Adrenal gland (tissue), 9 donors: ENCODE measurements at regions not wholly inside any gene's neighbourhood (a gene's known extent, or its start where the extent isn't known, plus 50 kb on each side); places are given as distances from the start of the nearest gene placed in this dataset.
"Not testable (repeated sequence)": the region's sequence is repeated elsewhere in the genome, so short reads cannot be mapped to it uniquely, and the experiment has no call there.

Experiments
- DNase-seq, 7 donors: peaks; one replicate each; pipeline ENCODE4 v3.0.0-alpha.2; 2019 to 2020
- H3K27ac ChIP-seq, 5 donors: fragments of 200-600 bp; sonication (generic) in 4 of 5; 1 replicate in 3 of 5; 2 replicates in 2 of 5; pipeline versions ENCODE4 v1.5.1 to v1.8.0; 2016 to 2020; ENCODE audit warnings: mild to moderate bottlenecking in 1 of 5
- H3K27me3 ChIP-seq: fragments of 200-600 bp; 2 replicates; pipeline ENCODE4 v1.8.0; 2021
- H3K36me3 ChIP-seq, 2 donors: fragments of 200-600 bp; replicated peaks in 1 of 2; 1 replicate in 1 of 2; 2 replicates in 1 of 2; pipeline versions ENCODE4 v1.5.1 to v1.8.0; 2018 to 2022
- H3K4me1 ChIP-seq, 2 donors: fragments of 200-600 bp; replicated peaks in 1 of 2; 1 replicate in 1 of 2; 2 replicates in 1 of 2; pipeline versions ENCODE4 v1.5.1 to v1.8.0; 2018 to 2021
- H3K4me3 ChIP-seq, 4 donors: fragments of 200-600 bp; sonication (generic) in 3 of 4; one replicate each; pipeline ENCODE4 v1.5.1; 2016 to 2018
- H3K9me3 ChIP-seq, 3 donors: fragments of 200-600 bp; sonication (generic) in 1 of 3; replicated peaks in 1 of 3; 1 replicate in 2 of 3; 2 replicates in 1 of 3; pipeline versions ENCODE4 v1.5.1 to v1.8.0; 2016 to 2021
- POLR2A ChIP-seq, 2 donors: fragments of 450-650 bp; IDR thresholded peaks; one replicate each; pipeline ENCODE4 v1.6.1; 2017; ENCODE audit warnings: antibody characterized with exemption in 2 of 2, mild to moderate bottlenecking in 2 of 2, moderate library complexity in 1 of 2
- WGBS, 4 donors: extraction: QIAGEN DNeasy Blood & Tissue Kit in 2 of 4; methylation state at CpG; one replicate each; pipeline versions ENCODE4 v1.1.5 to v1.1.7; 2013 to 2017; 5-methylcytosine and 5-hydroxymethylcytosine counted together
- intact Hi-C, 2 donors: fragments of 100-400 bp; cut with DNase I; formaldehyde crosslinking; loops; one replicate each; pipeline versions ENCODE4 v1.14.1 to v1.15.0; 2022 to 2023
- TF ChIP-seq, protein P1 (sequence below), 6 experiments: fragments of 450-650 bp in 4 of 6; fragments of 200-600 bp in 2 of 6; sonication (generic) in 1 of 6; IDR thresholded peaks; 1 replicate in 5 of 6; 2 replicates in 1 of 6; pipeline versions ENCODE4 v1.5.1 to v1.8.0; 2016 to 2021; ENCODE audit warnings: antibody characterized with exemption in 6 of 6, mild to moderate bottlenecking in 2 of 6, moderate library complexity in 1 of 6
- donor health status: healthy with polysubstance abuse.
- donor health status: Bipolar disorder and iron deficiency.
- donor health status: DM: yes; HTN: yes; CAD: no.
- donor health status: DM: no; HTN: no; CAD: no.
- donor health status: DM: no; HTN: no; CAD: no.

DNA sequence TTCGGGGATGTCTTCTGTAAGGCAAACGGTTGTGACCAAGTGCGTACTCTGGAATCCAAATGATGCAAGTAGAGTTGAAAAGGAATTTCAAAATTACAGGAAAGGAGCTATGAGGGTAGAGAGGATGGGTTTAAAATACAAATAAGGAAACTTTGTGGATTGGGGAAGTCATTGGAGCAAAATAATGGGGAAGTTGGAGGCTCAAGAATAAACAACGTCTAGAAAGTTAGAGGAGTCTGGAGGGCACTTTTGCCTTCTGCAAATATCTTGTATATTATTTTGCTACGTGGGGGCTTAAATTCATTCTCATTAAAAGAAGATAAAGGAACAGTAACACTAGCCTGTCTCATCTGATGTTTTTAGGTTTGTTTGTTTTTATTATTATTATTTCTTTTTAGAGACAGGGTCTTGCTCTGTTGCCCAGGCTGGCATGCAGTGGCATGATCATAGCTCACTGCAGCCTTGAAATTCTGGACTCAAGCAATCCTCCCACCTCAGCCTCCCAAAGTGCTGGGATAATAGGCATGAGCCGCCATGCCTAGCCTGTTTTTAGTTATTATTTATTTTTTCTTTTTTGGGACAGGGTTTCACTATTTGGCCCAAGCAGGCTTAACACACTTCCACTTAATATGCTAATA is 55.0 kb upstream of the TNFAIP3 start:
- Histone ChIP-seq H3K36me3 (no peaks in the 10 kb centered on the region), H3K27me3 (no peaks in the 10 kb centered on the region), H3K4me3 (no peak overlapping the region), H3K9me3 (no peaks in the 10 kb centered on the region), H3K27ac (peak overlapping the region in 3 of 5 donors; percentile 36 to 81 (median 53)), H3K4me1 (peaks cover 0 to 10% of the 10 kb centered on the region in 2 donors)
- 69 to 73% (median 70%) methylated on average over 6 of the region's 6 CpGs for WGBS, 4 donors
- TF ChIP-seq, protein P1, sequence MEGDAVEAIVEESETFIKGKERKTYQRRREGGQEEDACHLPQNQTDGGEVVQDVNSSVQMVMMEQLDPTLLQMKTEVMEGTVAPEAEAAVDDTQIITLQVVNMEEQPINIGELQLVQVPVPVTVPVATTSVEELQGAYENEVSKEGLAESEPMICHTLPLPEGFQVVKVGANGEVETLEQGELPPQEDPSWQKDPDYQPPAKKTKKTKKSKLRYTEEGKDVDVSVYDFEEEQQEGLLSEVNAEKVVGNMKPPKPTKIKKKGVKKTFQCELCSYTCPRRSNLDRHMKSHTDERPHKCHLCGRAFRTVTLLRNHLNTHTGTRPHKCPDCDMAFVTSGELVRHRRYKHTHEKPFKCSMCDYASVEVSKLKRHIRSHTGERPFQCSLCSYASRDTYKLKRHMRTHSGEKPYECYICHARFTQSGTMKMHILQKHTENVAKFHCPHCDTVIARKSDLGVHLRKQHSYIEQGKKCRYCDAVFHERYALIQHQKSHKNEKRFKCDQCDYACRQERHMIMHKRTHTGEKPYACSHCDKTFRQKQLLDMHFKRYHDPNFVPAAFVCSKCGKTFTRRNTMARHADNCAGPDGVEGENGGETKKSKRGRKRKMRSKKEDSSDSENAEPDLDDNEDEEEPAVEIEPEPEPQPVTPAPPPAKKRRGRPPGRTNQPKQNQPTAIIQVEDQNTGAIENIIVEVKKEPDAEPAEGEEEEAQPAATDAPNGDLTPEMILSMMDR (IDR thresholded peaks at IDR 0.05) = no peak
- no peak for TF ChIP-seq POLR2A (IDR thresholded peaks at IDR 0.05)
- DNase-seq = no peak
- intact Hi-C loops = no loop called here

DNA sequence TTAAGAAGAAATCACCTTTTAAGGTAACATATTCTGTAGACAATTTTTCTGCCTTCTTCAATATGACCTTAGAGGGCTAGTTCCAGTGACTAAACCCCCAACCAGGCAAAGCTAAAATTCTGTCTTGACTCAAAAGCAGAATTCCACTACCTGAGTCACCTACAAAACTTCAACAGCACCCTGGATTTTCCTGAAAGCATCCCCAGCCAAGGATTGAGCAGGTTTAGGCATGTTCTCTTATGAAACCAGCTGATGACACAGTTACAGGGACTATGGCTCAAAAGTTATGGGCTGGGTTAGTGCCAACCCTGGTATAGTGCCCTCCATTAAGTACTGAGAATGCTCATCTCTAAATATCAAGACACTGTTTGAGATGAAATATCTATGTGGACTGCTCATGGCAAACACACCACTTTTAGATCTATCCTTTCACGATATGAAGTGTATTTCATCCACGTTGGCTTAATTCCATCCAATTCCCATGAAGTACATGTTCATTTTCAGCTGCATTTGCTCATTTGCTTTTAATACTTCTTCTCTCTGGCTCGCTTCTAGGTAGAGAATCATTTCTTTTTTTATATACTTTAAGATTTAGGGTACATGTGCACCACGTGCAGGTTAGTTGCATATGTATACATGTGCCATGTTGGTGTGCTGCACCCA is 53.6 kb upstream of the TNFAIP3 start:
- no peak for DNase-seq
- H3K4me1 ChIP-seq = peaks cover 0 to 10% of the 10 kb centered on the region in 2 donors
- no peaks in the 10 kb centered on the region for H3K9me3 ChIP-seq
- intact Hi-C loops = no loop called here
- no peak for TF ChIP-seq POLR2A (IDR thresholded peaks at IDR 0.05)
- TF ChIP-seq, protein P1 (IDR thresholded peaks at IDR 0.05) = no peak
- H3K4me3 ChIP-seq = no peak overlapping the region
- no peaks in the 10 kb centered on the region for H3K27me3 ChIP-seq
- 92 to 96% (median 94%) methylated on average over 4 of the region's 4 CpGs for WGBS, 4 donors
- H3K36me3 ChIP-seq = no peaks in the 10 kb centered on the region
- no peak overlapping the region for H3K27ac ChIP-seq

DNA sequence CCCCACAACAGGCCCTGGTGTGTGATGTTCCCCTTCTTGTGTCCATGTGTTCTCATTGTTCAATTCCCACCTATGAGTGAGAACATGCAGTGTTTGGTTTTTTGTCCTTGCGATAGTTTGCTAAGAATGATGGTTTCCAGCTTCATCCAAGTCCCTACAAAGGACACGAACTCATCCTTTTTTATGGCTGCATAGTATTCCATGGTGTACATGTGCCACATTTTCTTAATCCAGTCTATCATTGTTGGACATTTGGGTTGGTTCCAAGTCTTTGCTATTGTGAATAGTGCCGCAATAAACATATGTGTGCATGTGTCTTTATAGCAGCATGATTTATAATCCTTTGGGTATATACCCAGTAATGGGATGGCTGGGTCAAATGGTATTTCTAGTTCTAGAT is 53.0 kb upstream of the TNFAIP3 start:
- H3K36me3 ChIP-seq, intact Hi-C loops, H3K4me3 ChIP-seq, H3K27ac ChIP-seq, H3K27me3 ChIP-seq, H3K9me3 ChIP-seq, DNase-seq: not testable (repeated sequence)
- WGBS, 4 donors = 83 to 93% (median 88%) methylated on average over 2 to 3 of the region's 3 CpGs
- peaks cover 0 to 10% of the 10 kb centered on the region in 2 donors for H3K4me1 ChIP-seq

DNA sequence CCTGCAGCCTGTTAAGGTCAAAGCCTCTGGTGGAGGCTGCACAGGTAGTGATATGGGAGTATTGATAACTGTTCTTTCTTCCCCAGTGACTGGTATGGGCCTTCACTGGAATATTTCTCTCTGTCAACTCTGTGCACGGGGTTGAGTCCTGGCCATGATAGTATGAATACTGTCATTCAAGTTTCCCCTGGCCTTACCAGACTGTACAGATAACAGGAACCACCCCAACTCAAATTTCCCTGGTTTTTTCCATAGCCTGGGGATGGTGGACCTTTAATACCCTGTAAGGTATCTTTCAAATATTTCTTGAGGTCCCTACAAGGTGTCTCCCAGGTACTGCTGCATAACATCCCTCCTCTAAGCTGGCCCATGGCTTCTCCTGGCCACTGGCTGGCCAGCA is 51.4 kb upstream of the TNFAIP3 start:
- WGBS, 4 donors = 88 to 100% (median 95%) methylated on average over 1 of the region's 1 CpG
- no peaks in the 10 kb centered on the region for H3K27me3 ChIP-seq
- TF ChIP-seq, protein P1 (IDR thresholded peaks at IDR 0.05) = no peak
- no peak for TF ChIP-seq POLR2A (IDR thresholded peaks at IDR 0.05)
- intact Hi-C loops = no loop called here
- no peaks in the 10 kb centered on the region for H3K36me3 ChIP-seq
- DNase-seq = no peak
- peaks cover 0 to 10% of the 10 kb centered on the region in 2 donors for H3K4me1 ChIP-seq
- no peak overlapping the region for H3K27ac ChIP-seq
- no peaks in the 10 kb centered on the region for H3K9me3 ChIP-seq
- no peak overlapping the region for H3K4me3 ChIP-seq
